Skeletal muscle cell (primary cell): ENCODE measurements at regions not wholly inside any gene's neighbourhood (a gene's known extent, or its start where the extent isn't known, plus 50 kb on each side); places are given as distances from the start of the nearest gene placed in this dataset.

Experiments used
- DNase-seq: peaks from one replicate; pipeline ENCODE4 v3.0.0-alpha.2; 2010; ENCODE audit warnings: low read depth
- H3K4me3 ChIP-seq: 2 replicates; pipeline ENCODE4 v1.5.1; 2011; ENCODE audit warnings: low read depth, mild to moderate bottlenecking, control low read depth, low read length, moderate library complexity

DNA sequence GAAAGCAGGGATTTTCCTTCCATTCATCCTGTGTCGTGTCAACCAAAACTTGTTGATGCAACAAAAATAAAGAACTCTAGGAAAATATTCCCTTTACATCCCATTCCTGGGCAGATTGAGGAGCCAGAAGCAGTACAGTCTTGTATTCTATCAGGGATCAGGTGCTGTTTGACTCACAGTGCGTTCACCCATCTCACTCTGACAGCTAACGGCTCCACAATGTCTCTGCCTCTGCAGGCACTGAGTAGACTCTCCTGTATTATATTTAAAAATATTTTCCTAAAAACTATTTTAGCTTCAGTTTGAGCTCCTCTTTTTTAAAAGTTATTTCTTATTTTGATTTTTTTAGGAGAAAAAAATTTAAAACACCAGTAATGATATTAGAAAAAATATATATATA, 600.6 kb upstream of the SALL3 start:
- DNase-seq: no peak
- no peak overlapping the region for H3K4me3 ChIP-seq

DNA sequence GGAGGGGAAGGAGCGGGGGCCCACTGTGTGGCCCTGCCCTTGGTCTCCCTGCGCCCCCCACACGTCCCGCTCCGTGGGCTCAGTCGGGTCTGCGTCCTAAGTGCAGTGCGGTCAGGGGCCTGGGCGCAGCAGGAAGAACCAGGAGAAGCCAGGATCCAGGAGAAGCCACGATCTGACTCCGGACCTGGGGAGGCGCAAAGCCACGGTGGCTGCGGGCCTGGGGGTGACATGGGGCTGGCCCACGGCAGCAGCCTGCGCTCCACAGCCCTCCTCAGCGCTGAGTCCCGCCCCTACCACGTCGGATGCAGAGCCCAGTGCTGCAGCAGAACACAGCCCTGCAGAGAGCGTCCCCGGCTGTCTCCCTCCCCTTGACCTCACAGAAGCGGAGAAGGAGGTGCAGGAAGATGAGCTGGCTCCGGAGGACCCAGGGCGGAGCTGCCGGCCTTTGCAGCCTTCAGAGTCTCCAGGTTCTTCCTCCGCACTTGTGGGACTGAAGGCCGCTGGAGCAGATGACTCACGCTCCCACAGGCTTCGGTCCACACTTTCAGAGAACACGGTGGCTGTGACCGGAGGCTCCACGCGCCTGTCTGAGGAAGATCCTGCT, 589.2 kb upstream of the SALL3 start:
- H3K4me3 ChIP-seq: no peak overlapping the region
- no peak for DNase-seq

DNA sequence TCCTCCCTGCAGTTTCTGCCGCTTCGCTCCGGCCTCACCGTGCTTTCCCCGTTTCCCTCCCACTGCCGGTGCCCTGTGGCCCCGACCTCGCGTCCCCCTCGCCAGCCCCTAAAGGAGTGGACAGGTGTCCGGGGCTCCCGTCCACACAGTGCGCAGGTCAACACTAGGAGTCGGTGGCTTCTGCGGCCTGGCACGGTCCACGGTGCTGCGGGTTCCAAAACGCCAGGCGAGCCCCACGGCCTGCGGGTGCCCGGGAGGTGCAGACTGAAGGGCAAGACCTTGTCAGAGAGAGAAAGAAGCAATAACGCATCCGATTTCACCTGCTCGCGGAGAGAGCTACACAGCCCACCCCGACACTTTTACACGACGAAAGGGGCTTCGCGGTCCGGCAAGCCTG, 588.7 kb upstream of the SALL3 start:
- no peak for DNase-seq
- H3K4me3 ChIP-seq: no peak overlapping the region

DNA sequence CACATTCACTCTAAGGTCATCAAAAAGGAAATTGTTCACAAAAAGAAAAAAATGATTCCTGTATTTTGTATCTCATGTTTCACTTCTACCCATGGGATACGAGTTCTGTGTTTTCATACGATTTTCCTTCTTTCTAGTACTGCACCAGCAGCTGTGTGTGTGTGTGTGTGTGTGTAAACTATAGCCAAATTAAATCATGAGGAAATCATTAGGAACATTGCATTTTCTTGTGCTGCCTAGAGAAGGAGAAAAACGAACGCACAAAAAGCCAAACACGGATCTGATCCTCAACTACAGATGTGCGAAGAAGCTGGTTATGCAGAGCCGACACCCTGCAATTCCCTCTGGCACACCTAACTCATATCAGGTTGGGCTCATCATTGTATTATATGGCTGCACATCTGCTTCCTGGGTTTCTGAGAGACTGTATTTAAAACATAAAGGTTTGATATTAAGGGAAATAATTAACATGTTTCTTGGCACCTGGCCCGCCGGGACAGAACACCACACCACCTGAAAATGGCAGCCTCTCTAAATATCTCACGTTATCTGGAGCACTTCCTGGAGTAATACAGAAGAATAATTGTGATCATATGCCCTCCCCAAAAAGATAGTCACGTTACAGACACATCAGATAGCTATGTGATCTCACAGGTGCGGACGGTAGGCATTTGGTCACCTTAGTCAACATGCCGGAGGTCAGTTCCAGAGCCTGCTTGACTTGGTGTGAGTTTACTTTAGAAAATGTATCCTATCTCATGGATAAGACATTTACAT, 586.3 kb upstream of the SALL3 start:
- no peak overlapping the region for H3K4me3 ChIP-seq
- DNase-seq: no peak

DNA sequence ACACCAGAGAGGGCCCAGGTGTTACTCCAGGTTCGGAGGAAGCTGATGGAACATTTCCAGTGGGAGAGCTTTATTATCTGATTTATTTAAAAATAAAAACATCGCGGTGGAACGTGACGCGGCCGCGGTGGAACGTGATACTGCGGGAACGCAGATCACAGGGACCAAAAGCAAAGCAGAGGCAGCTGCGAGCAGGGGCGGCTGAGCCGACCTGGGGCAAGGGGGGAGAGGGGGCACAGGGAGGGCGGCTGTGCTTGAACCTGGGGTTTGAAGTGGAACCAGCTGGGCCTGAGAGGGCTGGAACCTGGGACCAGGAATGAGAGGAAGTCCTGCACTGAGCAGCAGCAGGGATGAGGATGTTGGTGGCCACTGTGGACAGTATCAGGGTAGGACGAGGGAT, 583.5 kb upstream of the SALL3 start:
- no peak overlapping the region for H3K4me3 ChIP-seq
- no peak for DNase-seq

DNA sequence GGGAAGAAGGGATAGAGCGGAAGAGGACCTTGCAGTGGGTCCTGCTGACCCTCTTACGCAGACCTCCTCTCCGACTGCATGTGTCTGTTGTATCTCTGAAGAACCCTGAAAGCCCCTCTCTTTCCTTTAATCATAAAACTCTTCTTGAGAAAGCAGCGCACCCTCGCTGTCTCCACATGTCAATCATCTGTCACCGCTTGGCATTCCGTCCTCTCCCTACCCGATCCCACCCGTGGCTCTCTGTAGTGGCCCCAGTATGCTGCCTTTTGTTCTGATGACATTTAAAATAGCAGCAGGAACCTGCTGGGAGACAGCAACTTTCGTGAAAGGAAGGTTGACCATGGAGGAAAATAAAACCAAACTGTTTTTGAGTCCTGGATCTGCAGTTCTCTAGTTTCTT, 582.9 kb upstream of the SALL3 start:
- no peak for DNase-seq
- no peak overlapping the region for H3K4me3 ChIP-seq

DNA sequence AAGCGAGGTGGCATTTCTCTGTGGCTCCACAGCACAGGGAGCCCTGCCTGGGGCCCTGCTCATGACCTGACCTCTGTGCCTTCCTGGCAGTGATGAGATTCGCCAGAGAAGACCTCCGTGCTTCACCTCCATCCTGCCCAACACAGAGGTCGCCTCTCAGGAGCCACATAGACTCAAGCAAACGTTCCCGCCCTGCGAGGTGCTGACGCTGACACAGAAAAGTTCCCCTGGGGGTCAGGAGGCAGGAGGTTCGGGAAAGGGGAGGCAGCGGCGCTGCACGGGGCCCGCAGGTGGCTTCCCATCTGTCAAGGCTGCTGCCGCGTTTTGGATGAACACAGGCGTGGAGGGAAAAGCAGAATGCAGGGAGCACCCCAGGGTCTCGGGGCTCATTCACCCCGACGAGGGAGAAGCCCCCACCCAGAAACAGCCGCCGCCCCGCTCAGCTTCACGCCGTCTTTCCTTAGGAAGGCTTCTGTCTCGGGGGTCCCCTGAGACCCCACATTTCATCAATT, 579.6 kb upstream of the SALL3 start:
- no peak for DNase-seq
- H3K4me3 ChIP-seq: no peak overlapping the region

DNA sequence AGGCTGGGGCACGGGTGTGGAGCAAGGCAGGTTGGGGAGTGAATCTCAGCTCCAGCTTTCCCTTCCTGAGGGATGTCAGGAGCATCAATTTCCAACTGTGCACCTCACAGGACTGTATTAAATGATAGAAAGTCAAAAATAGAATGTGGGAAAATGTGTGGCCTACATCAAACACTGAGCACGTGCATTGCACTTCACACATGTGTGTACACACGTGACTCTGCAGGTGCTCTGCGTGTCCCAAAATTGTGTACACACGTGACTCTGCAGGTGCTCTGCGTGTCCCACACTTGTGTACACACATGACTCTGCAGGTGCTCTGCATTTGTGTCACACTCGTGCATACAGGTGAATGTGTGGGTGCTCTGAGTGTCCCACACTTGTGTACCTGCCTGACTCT, 577.2 kb upstream of the SALL3 start:
- DNase-seq: no peak
- H3K4me3 ChIP-seq: no peak overlapping the region

DNA sequence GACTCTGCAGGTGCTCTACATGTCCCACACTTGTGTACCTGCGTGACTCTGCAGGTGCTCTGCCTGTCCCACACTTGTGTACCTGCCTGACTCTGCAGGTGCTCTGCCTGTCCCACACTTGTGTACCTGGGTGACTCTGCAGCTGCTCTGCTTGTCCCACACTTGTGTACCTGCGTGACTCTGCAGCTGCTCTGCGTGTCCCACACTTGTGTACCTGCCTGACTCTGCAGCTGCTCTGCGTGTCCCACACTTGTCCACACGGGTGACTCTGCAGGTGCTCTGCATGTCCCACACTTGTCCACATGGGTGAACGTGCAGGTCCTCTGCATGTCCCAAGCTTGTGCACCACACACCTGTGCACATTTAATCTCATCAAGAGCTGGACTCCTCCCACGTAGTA, 576.7 kb upstream of the SALL3 start:
- H3K4me3 ChIP-seq: no peak overlapping the region
- DNase-seq: no peak

DNA sequence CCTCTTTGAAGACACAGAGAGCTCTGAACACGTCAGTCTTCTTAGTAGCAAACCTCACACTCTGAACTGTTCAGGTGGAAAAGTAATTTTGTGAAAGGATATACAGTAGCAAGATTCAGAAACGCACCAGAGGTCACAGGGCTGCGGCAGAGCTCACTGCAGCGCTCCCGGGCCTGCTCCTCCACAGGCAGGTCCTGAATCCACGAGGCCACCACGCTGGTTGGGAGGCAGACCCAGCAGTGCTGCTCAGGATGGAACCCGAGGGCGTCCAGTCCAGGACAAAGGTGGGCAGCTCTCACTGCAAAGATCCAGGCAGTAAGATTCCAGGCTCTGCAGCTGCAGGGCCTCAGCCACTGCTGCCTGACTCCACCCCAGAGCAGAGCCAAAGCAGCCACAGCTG, 576.2 kb upstream of the SALL3 start:
- no peak overlapping the region for H3K4me3 ChIP-seq
- DNase-seq: no peak

DNA sequence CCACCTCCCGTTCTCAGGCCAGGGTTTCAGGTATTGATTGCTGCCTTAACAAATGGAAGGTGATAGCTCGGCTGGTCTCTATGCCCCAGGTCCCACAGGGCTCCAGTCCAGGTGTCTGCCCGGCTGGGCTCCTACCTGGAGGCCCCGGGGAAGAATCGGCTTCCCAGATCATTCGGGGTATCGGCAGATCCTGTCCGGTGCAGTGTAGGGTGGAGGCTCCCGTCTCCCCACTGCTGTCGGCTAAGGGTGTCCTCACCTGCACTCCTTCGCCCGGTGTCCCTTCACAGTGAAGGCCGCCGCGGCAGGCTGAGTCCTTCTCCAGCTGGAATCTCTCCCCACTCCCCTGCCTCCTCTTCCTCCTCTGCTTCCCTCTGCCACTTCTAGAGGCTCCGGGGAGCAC, 573.9 kb upstream of the SALL3 start:
- H3K4me3 ChIP-seq: no peak overlapping the region
- DNase-seq: no peak

DNA sequence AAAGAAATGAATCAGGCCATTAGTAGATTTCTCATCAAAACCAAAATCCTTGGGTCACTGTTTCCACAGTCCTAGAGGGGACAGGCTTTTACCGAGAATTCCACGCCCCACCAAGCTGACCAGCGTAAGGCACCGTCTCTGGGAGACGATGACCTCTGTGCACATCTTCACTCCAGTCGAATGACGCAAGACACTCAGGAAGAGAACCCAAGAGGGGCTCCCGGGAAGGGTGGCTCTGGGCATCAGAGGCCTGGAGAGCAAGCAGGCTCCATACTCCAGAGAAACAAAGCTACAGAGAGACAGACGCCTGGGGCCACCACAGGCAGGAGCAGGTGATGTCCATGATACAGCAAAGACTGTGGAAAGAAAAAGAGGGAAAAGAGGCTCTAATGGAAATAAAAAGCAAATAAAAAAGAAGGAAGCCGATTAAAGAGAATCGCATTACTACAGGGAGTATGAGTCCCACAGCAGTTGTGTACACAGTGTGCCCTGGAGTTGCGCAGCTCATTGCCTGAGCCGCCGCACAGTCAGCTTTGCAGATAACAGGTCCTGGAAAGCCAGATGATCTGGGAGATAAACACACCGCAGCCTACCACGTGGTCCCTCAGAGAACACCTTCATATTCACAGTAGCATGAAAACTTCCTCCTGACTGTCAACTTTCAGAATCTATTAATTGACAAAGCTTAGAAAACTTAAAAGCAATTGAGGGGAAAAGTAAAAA, 572.7 kb upstream of the SALL3 start:
- DNase-seq: no peak
- no peak overlapping the region for H3K4me3 ChIP-seq

DNA sequence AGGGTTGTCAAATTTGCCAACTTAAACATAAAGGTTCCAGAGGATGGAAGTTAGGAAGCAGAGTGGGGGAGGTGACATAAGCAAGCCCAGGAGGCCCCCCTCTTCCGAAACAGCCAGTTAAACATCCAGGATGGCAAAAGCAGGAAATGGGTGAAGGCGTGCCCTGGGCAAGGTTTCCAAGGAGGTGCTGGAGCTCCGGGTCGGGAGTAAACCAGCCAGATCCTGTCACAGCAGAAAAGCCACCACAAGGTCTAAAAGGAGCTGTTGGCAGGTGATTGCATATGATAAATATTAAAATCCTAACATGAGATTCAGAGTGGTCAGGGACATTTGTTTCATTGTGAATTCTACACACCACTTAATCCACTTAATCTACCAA, 572.2 kb upstream of the SALL3 start:
- no peak for DNase-seq
- H3K4me3 ChIP-seq: no peak overlapping the region

DNA sequence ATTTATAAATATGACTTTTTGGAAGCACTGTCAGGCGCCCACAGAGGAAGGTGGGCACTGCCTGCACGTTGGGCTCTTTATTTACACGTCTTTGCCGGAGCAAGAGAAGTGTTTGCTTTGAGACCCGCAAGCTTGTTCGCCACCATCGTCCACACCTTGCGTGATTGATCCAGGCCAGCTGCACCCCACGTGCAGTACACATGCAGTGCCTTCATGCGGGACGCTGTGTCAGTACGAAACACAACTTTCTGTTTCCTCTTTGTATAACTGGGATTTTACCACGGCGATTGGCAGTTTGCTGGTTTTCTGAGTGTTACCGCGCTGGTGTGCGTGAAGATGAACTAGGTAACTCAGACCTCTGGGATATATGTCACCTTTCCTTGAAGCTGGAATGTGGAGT, 571.0 kb upstream of the SALL3 start:
- no peak overlapping the region for H3K4me3 ChIP-seq
- DNase-seq: no peak

DNA sequence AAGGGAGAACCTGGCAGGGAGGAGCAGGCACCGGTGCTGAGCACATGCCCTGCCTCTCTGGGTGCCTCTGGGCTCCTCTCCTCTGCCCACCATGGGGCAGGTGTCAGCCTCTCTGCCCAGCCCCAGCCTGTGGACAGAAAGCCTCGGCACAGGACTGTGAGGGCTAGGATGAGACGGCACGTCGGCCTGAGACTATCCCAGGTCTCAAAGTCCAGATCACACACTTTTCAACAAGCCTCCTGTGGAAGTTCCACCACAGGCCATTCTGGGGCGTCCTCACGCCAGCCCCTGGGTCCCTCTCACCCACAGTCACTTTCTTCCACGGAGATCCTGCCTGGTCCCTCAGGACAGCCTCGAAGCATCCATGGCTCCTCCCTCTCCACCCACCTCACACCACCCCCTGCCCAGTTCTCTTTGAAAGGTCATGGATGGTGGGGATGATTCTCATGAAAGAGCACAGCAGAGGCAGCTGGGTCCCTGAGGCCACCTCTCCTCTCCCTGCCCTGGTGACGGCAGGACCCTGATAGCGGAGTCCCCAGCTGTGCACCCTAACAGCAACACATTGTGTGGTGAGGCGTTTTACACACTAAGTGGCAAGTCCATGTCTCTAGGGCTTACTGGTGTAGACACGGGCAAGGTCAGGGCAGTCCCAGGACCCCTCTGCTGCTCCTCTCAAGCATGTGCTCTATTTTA, 569.4 kb upstream of the SALL3 start:
- H3K4me3 ChIP-seq: no peak overlapping the region
- no peak for DNase-seq

DNA sequence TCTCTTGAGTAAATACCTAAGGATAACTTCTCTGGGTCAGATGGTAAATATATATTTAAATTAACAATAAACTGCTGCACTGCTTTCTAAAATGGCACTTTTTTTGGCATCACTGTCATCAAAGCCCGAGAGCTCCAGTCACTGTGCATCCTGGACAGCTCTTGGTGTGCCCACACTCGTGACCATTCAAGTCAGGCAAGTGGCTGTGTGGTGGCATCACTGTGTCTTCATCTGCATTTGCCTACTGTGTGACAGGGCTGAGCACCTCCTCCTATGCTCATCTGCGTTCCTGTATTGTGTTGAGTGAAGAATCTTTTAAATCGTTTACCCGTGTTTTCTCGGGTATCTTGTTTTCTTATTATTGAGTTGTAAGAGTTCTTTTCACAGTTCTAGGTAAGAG, 568.1 kb upstream of the SALL3 start:
- DNase-seq: no peak
- H3K4me3 ChIP-seq: no peak overlapping the region

DNA sequence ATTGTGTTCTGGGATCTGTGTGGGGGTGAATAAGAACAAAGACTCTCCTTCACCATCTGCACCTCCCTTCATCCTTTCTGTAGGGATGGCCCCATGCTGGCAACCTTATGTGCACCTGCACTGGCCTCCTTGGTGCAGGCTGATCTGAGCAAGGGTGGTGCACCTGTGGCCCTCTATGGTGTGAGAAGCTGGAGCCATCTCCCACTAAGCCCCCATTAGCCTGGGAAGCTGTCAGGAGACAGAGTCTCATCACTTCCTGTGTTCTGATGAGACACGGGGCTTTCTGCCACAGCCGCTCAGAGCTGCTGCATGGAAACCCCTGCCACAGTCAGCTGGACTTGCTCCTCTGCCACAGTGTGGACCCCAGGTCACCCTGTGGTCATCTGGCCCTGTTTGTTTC, 565.3 kb upstream of the SALL3 start:
- no peak overlapping the region for H3K4me3 ChIP-seq
- DNase-seq: no peak

DNA sequence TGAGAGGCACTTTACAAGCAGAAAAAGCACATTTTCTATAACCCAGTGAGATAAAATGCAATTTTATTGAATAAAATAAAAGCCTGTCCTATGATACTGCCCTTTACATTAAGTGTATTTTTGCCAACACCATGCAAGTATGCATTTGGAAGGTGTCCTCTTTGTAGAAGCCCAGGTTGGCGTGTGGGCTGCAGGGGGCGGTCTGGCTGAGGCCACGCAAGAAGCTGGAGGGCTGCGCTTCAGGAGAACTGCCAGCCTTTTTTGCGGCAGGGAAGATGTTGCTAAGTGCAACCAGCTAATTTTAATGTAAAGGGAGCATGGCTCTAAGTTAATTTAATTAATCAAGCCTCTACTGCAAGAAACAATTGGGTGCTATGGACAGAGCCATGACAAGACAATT, 562.8 kb upstream of the SALL3 start:
- no peak for DNase-seq
- no peak overlapping the region for H3K4me3 ChIP-seq

DNA sequence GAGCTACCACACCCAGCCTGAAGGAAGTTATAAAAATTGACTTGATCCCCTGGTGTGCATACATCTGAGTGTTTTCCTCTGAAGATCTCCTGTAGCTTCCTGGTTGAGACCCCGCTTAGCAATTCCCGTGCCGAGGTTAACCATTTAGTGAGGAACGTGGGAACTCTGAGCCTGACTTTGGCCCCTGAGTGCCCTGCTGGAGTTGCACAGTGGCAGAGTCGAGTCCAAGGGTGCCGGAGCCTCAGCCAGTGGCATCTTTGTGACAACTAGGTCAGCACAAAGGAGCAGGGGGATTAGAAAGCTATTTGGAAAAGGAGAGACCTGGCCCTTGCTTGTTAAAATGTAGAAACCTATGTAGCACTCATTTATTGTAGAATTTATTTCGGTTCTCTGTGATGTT, 561.2 kb upstream of the SALL3 start:
- no peak overlapping the region for H3K4me3 ChIP-seq
- DNase-seq: no peak

DNA sequence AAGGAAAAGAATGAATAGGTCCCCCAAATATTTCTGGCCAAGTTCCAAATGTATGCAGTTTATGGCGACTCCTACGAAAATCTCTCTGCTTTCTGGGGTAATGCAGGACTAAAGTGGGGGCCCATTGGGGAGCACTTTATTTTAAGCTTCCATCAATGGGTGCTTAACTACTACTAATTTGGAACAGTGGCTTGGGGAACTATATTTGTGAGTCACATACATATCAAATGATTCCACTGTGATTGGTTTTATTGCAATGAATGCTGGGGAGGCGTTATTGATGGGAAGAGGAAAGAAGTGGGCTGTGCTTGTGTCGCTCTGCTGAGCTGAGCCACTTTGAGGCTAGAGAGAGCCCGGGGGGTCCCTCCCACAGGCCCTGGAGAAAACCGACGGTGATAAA, 560.4 kb upstream of the SALL3 start:
- H3K4me3 ChIP-seq: no peak overlapping the region
- DNase-seq: no peak
